Gastrocnemius medialis (tissue), 4 donors: ENCODE measurements at regions not wholly inside any gene's neighbourhood (a gene's known extent, or its start where the extent isn't known, plus 50 kb on each side); places are given as distances from the start of the nearest gene placed in this dataset.

Experiments used
- POLR2A ChIP-seq, 2 donors: fragments of 450-650 bp; IDR thresholded peaks; one replicate each; pipeline ENCODE4 v1.6.1; 2017; ENCODE audit warnings: antibody characterized with exemption in 2 of 2, mild to moderate bottlenecking in 2 of 2, moderate library complexity in 2 of 2
- TF ChIP-seq, protein P1 (sequence below), 5 experiments: fragments of 450-650 bp in 3 of 5; fragments of 200-600 bp in 2 of 5; sonication (generic) in 2 of 5; IDR thresholded peaks in 4 of 5; conservative IDR thresholded peaks in 1 of 5; 1 replicate in 4 of 5; 2 replicates in 1 of 5; pipeline ENCODE4 v1.5.1; 2016 to 2019; ENCODE audit warnings: antibody characterized with exemption in 5 of 5, mild to moderate bottlenecking in 3 of 5, moderate library complexity in 3 of 5

DNA sequence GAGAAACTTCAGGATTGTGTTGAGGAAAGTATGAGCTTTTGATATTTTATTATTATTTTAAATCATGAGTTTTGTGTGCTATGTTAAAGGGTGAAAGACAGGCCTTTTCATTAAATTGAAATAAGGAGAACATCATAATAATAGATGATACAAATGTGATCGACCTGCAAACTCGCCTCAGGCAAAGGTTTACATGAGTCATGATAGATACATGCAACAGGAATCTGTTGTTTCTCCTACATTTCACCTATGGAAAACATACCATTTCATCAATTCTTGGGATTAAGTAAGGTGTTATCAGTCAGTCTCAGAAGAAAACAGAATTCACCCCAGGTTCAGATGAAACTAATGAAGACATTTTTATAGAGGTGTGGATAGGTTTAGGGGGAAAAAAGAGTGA, 1992.5 kb upstream of the PIK3C3 start:
- TF ChIP-seq, protein P1, sequence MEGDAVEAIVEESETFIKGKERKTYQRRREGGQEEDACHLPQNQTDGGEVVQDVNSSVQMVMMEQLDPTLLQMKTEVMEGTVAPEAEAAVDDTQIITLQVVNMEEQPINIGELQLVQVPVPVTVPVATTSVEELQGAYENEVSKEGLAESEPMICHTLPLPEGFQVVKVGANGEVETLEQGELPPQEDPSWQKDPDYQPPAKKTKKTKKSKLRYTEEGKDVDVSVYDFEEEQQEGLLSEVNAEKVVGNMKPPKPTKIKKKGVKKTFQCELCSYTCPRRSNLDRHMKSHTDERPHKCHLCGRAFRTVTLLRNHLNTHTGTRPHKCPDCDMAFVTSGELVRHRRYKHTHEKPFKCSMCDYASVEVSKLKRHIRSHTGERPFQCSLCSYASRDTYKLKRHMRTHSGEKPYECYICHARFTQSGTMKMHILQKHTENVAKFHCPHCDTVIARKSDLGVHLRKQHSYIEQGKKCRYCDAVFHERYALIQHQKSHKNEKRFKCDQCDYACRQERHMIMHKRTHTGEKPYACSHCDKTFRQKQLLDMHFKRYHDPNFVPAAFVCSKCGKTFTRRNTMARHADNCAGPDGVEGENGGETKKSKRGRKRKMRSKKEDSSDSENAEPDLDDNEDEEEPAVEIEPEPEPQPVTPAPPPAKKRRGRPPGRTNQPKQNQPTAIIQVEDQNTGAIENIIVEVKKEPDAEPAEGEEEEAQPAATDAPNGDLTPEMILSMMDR (IDR thresholded peaks at IDR 0.05 in 4 of 5, conservative IDR thresholded peaks at IDR 0.05 in 1 of 5), result no peak
- no peak for TF ChIP-seq POLR2A (IDR thresholded peaks at IDR 0.05)
